ENCODE measurements at regions not wholly inside any gene's neighbourhood (a gene's known extent, or its start where the extent isn't known, plus 50 kb on each side); places are given as distances from the start of the nearest gene placed in this dataset.

- TF ChIP-seq CTCF (IDR thresholded peaks at IDR 0.05; ENCODE audit: extremely low read depth, insufficient read depth, missing control alignments) = no peak
- in situ Hi-C loops (cut with MboI; ENCODE audit: low pct_unique_long_range_greater_than_20kb, low sequenced_read_pairs, unreplicated experiment) = no loop called here
- no peak for DNase-seq (ENCODE audit: low spot score)
Measured at GRCh38 chr10:2760736-2761135, 306.6 kb upstream of the PFKP start.

GRCh38 chr10:2759233-2759632, 308.1 kb upstream of the PFKP start:
- in situ Hi-C loops (cut with MboI; ENCODE audit: low pct_unique_long_range_greater_than_20kb, low sequenced_read_pairs, unreplicated experiment) = no loop called here

GRCh38 chr10:2754943-2755342, 312.4 kb upstream of the PFKP start:
- in situ Hi-C loops (cut with MboI; ENCODE audit: low pct_unique_long_range_greater_than_20kb, low sequenced_read_pairs, unreplicated experiment) = no loop called here
- TF ChIP-seq CTCF (IDR thresholded peaks at IDR 0.05; ENCODE audit: extremely low read depth, insufficient read depth, missing control alignments) = no peak
- DNase-seq (ENCODE audit: low spot score) = no peak

More at GRCh38 chr10:2759233-2759632, 308.1 kb upstream of the PFKP start:
- DNase-seq (ENCODE audit: low spot score) = no peak
- TF ChIP-seq CTCF (IDR thresholded peaks at IDR 0.05; ENCODE audit: extremely low read depth, insufficient read depth, missing control alignments) = no peak

- in situ Hi-C loops (cut with MboI; ENCODE audit: low pct_unique_long_range_greater_than_20kb, low sequenced_read_pairs, unreplicated experiment) = no loop called here
Measured at GRCh38 chr10:2748287-2748686, 319.1 kb upstream of the PFKP start.

GRCh38 chr10:2746638-2747037, 320.7 kb upstream of the PFKP start:
- no peak for DNase-seq (ENCODE audit: low spot score)
- TF ChIP-seq CTCF (IDR thresholded peaks at IDR 0.05; ENCODE audit: extremely low read depth, insufficient read depth, missing control alignments) = no peak
- in situ Hi-C loops (cut with MboI; ENCODE audit: low pct_unique_long_range_greater_than_20kb, low sequenced_read_pairs, unreplicated experiment) = no loop called here

More at GRCh38 chr10:2748287-2748686, 319.1 kb upstream of the PFKP start:
- no peak for DNase-seq (ENCODE audit: low spot score)
- TF ChIP-seq CTCF (IDR thresholded peaks at IDR 0.05; ENCODE audit: extremely low read depth, insufficient read depth, missing control alignments) = no peak

GRCh38 chr10:2745666-2746065, 321.7 kb upstream of the PFKP start:
- no peak for DNase-seq (ENCODE audit: low spot score)
- in situ Hi-C loops (cut with MboI; ENCODE audit: low pct_unique_long_range_greater_than_20kb, low sequenced_read_pairs, unreplicated experiment) = no loop called here
- no peak for TF ChIP-seq CTCF (IDR thresholded peaks at IDR 0.05; ENCODE audit: extremely low read depth, insufficient read depth, missing control alignments)

Measured in GM13977 (cell line).